ENCODE measurements at regions not wholly inside any gene's neighbourhood (a gene's known extent, or its start where the extent isn't known, plus 50 kb on each side); places are given as distances from the start of the nearest gene placed in this dataset.

- TF ChIP-seq ZBTB17 (tag by site-specific recombination; IDR thresholded peaks at IDR 0.05), result no peak
- no peak for TF ChIP-seq BCL11B (tag by site-specific recombination; IDR thresholded peaks at IDR 0.05; ENCODE audit: low read depth)
Observed at GRCh38 chr20:8990770-8991169, 78.1 kb upstream of the PLCB4 start (continued).

GRCh38 chr20:8994045-8994444 lies 74.8 kb upstream of the PLCB4 start:
- ChIA-PET CTCF (interaction anchor here (0.8 kb wide), 1 partner anchor 73 kb away, joined by 3 read pairs; no protein-coding TSS in a partner anchor), POLR2A (no interaction called here)
- H3K27ac ChIP-seq (ENCODE audit: extremely low read depth, low read depth, low read length), result no peak overlapping the region
- no peaks in the 10 kb centered on the region for H3K4me1 ChIP-seq (ENCODE audit: control insufficient read depth, insufficient read depth, low read length)
- no peaks in the 10 kb centered on the region for H3K36me3 ChIP-seq (ENCODE audit: control insufficient read depth in 2 of 2, insufficient read depth in 1 of 2, low read length in 2 of 2)
- H3K9me3 ChIP-seq (ENCODE audit: control insufficient read depth, insufficient read depth, low read depth, low read length), result no peaks in the 10 kb centered on the region
- no peak overlapping the region for H3K4me3 ChIP-seq (ENCODE audit: low read depth, low read length)
- no peak for TF ChIP-seq MEIS1 (CRISPR knock-in tag; IDR thresholded peaks at IDR 0.05; ENCODE audit: borderline replicate concordance)
- TF ChIP-seq ZBTB7A (tag by site-specific recombination; IDR thresholded peaks at IDR 0.05; ENCODE audit: low read depth), result no peak
- TF ChIP-seq ZNF621 (tag by site-specific recombination; IDR thresholded peaks at IDR 0.05), result no peak
- no peak for TF ChIP-seq AEBP2 (tag by site-specific recombination; IDR thresholded peaks at IDR 0.05; ENCODE audit: borderline replicate concordance)
- no peak for TF ChIP-seq PRDM4 (tag by site-specific recombination; IDR thresholded peaks at IDR 0.05)
- TF ChIP-seq ZNF221 (tag by site-specific recombination; IDR thresholded peaks at IDR 0.05; ENCODE audit: borderline replicate concordance), result no peak
- no peak for TF ChIP-seq ZNF121 (tag by site-specific recombination; IDR thresholded peaks at IDR 0.05)
- TF ChIP-seq ZNF701 (tag by site-specific recombination; IDR thresholded peaks at IDR 0.05), result no peak
- no peak for TF ChIP-seq ZNF391 (tag by site-specific recombination; IDR thresholded peaks at IDR 0.05; ENCODE audit: borderline replicate concordance, low read depth)
- no peak for TF ChIP-seq ZFP41 (tag by site-specific recombination; IDR thresholded peaks at IDR 0.05; ENCODE audit: borderline replicate concordance)
- no peak for TF ChIP-seq SP2 (tag by site-specific recombination; IDR thresholded peaks at IDR 0.05)
- TF ChIP-seq ZNF10 (tag by site-specific recombination; IDR thresholded peaks at IDR 0.05), result no peak
- no peak for TF ChIP-seq ZNF488 (tag by site-specific recombination; IDR thresholded peaks at IDR 0.05)
- TF ChIP-seq ZBTB20 (tag by site-specific recombination; IDR thresholded peaks at IDR 0.05), result no peak
- TF ChIP-seq ZSCAN4 (tag by site-specific recombination; IDR thresholded peaks at IDR 0.05), result no peak
- TF ChIP-seq OVOL3 (tag by site-specific recombination; IDR thresholded peaks at IDR 0.05), result no peak

- ChIA-PET CTCF (no interaction called here), POLR2A (no interaction called here)
- Histone ChIP-seq H3K4me3 (ENCODE audit: low read depth, low read length) (no peak overlapping the region), H3K27ac (ENCODE audit: extremely low read depth, low read depth, low read length) (no peak overlapping the region), H3K9me3 (ENCODE audit: control insufficient read depth, insufficient read depth, low read depth, low read length) (no peaks in the 10 kb centered on the region), H3K36me3 (ENCODE audit: control insufficient read depth in 2 of 2, insufficient read depth in 1 of 2, low read length in 2 of 2) (no peaks in the 10 kb centered on the region), H3K4me1 (ENCODE audit: control insufficient read depth, insufficient read depth, low read length) (no peaks in the 10 kb centered on the region)
- TF ChIP-seq OVOL3 (tag by site-specific recombination; IDR thresholded peaks at IDR 0.05), result no peak
- no peak for TF ChIP-seq HOXD13 (CRISPR knock-in tag; IDR thresholded peaks at IDR 0.05; ENCODE audit: borderline replicate concordance)
- no peak for TF ChIP-seq ZNF16 (tag by site-specific recombination; IDR thresholded peaks at IDR 0.05; ENCODE audit: low read depth)
- TF ChIP-seq YY1 (tag by site-specific recombination; IDR thresholded peaks at IDR 0.05), result no peak
- TF ChIP-seq ZNF639 (tag by site-specific recombination; IDR thresholded peaks at IDR 0.05), result no peak
- TF ChIP-seq ZNF335 (tag by site-specific recombination; conservative IDR thresholded peaks at IDR 0.05), result no peak
- TF ChIP-seq GLI2 (tag by site-specific recombination; IDR thresholded peaks at IDR 0.05; ENCODE audit: borderline replicate concordance, low read depth), result no peak
- no peak for TF ChIP-seq BCL6B (tag by site-specific recombination; IDR thresholded peaks at IDR 0.05)
- TF ChIP-seq ZNF239 (tag by site-specific recombination; IDR thresholded peaks at IDR 0.05), result no peak
- no peak for TF ChIP-seq ZNF529 (tag by site-specific recombination; IDR thresholded peaks at IDR 0.05; ENCODE audit: insufficient replicate concordance)
Observed at GRCh38 chr20:8995761-8996160, 73.1 kb upstream of the PLCB4 start.

Data from HEK293 (cell line).